ENCODE measurements at regions not wholly inside any gene's neighbourhood (a gene's known extent, or its start where the extent isn't known, plus 50 kb on each side); places are given as distances from the start of the nearest gene placed in this dataset.

DNA sequence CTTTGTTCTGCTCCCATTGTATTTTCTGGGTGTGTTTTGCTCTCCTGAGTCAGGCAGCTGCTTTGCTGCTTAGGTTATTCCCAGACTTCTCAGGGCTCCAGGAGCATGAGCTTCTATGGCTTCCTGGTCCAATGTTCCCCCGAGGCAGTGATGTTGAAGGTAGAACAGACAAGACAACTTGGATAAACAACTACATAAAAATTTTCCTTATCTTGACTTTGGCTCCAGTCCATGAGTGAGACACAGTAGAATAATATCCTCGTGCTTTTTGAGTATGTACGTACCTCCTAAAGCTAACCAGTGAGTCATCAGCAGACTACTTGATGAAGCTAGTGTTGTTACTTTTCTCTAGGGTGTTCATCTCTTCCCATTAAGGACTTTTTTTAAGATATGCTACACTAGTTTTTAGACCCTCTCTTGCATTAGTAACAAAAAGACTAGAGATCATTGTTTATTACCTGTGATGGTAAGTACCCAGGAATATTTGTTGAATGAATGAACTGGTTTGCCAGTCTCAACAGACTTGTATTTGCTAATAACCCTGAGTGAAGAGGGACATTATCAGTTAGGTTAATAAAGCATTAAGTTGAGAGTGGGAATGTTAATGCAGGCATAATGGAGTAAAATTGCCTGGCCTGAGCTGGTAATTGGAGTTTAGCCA lies 131.9 kb downstream of the FHIP1A start:
- TF ChIP-seq, protein P1, sequence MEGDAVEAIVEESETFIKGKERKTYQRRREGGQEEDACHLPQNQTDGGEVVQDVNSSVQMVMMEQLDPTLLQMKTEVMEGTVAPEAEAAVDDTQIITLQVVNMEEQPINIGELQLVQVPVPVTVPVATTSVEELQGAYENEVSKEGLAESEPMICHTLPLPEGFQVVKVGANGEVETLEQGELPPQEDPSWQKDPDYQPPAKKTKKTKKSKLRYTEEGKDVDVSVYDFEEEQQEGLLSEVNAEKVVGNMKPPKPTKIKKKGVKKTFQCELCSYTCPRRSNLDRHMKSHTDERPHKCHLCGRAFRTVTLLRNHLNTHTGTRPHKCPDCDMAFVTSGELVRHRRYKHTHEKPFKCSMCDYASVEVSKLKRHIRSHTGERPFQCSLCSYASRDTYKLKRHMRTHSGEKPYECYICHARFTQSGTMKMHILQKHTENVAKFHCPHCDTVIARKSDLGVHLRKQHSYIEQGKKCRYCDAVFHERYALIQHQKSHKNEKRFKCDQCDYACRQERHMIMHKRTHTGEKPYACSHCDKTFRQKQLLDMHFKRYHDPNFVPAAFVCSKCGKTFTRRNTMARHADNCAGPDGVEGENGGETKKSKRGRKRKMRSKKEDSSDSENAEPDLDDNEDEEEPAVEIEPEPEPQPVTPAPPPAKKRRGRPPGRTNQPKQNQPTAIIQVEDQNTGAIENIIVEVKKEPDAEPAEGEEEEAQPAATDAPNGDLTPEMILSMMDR (IDR thresholded peaks at IDR 0.05; ENCODE audit: low read depth, low read length, poor library complexity, severe bottlenecking), result no peak
- no peak for TF ChIP-seq EZH2phosphoT487 (IDR thresholded peaks at IDR 0.05; ENCODE audit: borderline replicate concordance, low read length)
